Keratinocyte (primary cell): ENCODE measurements at regions not wholly inside any gene's neighbourhood (a gene's known extent, or its start where the extent isn't known, plus 50 kb on each side); places are given as distances from the start of the nearest gene placed in this dataset.
"Not testable (repeated sequence)": the region's sequence is repeated elsewhere in the genome, so short reads cannot be mapped to it uniquely, and the experiment has no call there.

ENCODE experiments used
- DNase-seq: peaks from one replicate; pipeline ENCODE4 v3.0.0-alpha.2; 2011; ENCODE audit warnings: low read depth, missing footprints, low spot score
- FAIRE-seq: peaks from 2 replicates; lab custom pipeline; 2011; peaks lifted over from hg19 to GRCh38; lab: Jason Lieb, UNC
- H2AFZ ChIP-seq: 2 replicates; pipeline ENCODE4 v1.6.0; 2012; ENCODE audit warnings: low read length, control low read depth, inconsistent platforms; ENCODE audit not compliant: control insufficient read depth
- H3K27ac ChIP-seq: 2 replicates; pipeline ENCODE4 v1.5.1; 2011; ENCODE audit warnings: low read length; ENCODE audit not compliant: control insufficient read depth, insufficient read depth
- H3K27me3 ChIP-seq: 3 replicates; pipeline ENCODE4 v1.6.0; 2011; ENCODE audit warnings: low read length; ENCODE audit not compliant: control insufficient read depth, insufficient read depth; ENCODE audit errors: extremely low read depth
- H3K36me3 ChIP-seq, 2 experiments: 2 replicates in 1 of 2; 3 replicates in 1 of 2; pipeline ENCODE4 v1.5.1; 2011; ENCODE audit warnings: low read length in 2 of 2, mild to moderate bottlenecking in 1 of 2; ENCODE audit not compliant: control insufficient read depth in 2 of 2, insufficient read depth in 2 of 2; ENCODE audit errors: extremely low read depth in 1 of 2
- H3K4me1 ChIP-seq: 3 replicates; pipeline ENCODE4 v1.5.1; 2011; ENCODE audit warnings: low read length; ENCODE audit not compliant: control insufficient read depth, insufficient read depth; ENCODE audit errors: extremely low read depth
- H3K4me2 ChIP-seq: 3 replicates; pipeline ENCODE4 v1.6.0; 2011; ENCODE audit warnings: low read depth, low read length; ENCODE audit not compliant: control insufficient read depth, insufficient read depth; ENCODE audit errors: extremely low read depth
- H3K4me3 ChIP-seq, 3 experiments: fragments of 200-600 bp in 1 of 3; sonication (generic) in 1 of 3; 2 replicates in 2 of 3; 3 replicates in 1 of 3; pipeline ENCODE4 v1.5.1; 2011 to 2016; ENCODE audit warnings: low read length in 3 of 3, mild to moderate bottlenecking in 3 of 3, control low read depth in 2 of 3, inconsistent platforms in 1 of 3, low read depth in 1 of 3, mixed read lengths in 1 of 3, mixed run types in 1 of 3, moderate library complexity in 1 of 3; ENCODE audit not compliant: control insufficient read depth in 2 of 3, insufficient read depth in 2 of 3; ENCODE audit errors: extremely low read depth in 1 of 3
- H3K79me2 ChIP-seq: 2 replicates; pipeline ENCODE4 v1.6.0; 2012; ENCODE audit warnings: low read length; ENCODE audit not compliant: control insufficient read depth, insufficient read depth
- H3K9ac ChIP-seq: 3 replicates; pipeline ENCODE4 v1.6.0; 2011; ENCODE audit warnings: low read length; ENCODE audit not compliant: control insufficient read depth, insufficient read depth; ENCODE audit errors: extremely low read depth
- H3K9me1 ChIP-seq: 3 replicates; pipeline ENCODE4 v1.6.0; 2011; ENCODE audit warnings: low read length; ENCODE audit not compliant: control insufficient read depth, insufficient read depth; ENCODE audit errors: extremely low read depth
- H3K9me3 ChIP-seq: 2 replicates; pipeline ENCODE4 v1.5.1; 2012; ENCODE audit warnings: low read depth, low read length; ENCODE audit not compliant: control insufficient read depth
- H4K20me1 ChIP-seq: 3 replicates; pipeline ENCODE4 v1.6.0; 2011; ENCODE audit warnings: low read length; ENCODE audit not compliant: control insufficient read depth, insufficient read depth; ENCODE audit errors: extremely low read depth
- dilution Hi-C: fragments of 300-500 bp; cut with MboI; formaldehyde crosslinking; loops from one replicate; pipeline ENCODE4 v1.7.0; 2020; ENCODE audit warnings: low sequenced_read_pairs; ENCODE audit not compliant: extremely low pct_ligation_motif_present

DNA sequence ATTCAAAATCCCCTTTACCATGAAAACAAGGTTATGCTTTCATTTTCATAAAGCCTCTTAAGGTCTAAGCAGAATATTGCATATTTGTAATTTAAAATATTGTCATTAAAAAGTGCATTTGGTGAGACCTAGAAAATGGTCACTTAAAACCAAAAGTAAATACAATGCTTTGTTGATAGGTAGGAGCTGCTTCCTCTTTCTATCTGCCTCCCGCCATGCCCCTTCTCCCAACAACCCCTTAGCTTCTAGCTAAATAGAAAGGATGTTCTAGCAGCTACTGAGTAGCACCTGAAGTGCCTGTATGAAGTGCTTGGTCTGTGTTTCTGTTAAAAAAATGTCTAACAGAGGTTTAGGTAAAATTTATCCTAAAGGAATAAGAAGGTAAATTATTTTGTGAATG, 128.8 kb downstream of the SPATA31A1 start:
- H2AFZ ChIP-seq, H3K27ac ChIP-seq, DNase-seq, H3K79me2 ChIP-seq, H3K9me1 ChIP-seq, H3K27me3 ChIP-seq, H3K36me3 ChIP-seq, dilution Hi-C loops, H3K9ac ChIP-seq, H4K20me1 ChIP-seq, FAIRE-seq, H3K4me2 ChIP-seq, H3K4me3 ChIP-seq, H3K4me1 ChIP-seq, H3K9me3 ChIP-seq: not testable (repeated sequence)

DNA sequence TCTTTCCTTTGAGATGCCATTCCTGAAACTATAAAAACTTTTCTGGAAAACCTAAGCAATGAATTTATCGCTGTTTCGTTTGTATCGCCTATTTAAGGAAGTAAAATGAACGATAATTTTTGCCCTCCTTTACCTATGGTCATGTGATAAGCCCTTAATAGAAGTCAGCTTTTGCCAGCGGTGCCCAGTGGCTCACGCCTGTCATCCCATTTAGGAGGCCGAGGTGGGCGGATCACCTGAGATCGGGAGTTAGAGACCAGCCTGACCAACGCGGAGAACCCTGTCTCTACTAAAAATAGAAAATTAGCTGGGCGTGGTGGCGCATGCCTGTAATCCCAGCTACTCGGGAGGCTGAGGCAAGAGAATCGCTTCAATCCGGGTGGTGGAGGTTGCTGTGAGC, 132.0 kb downstream of the SPATA31A1 start:
- H3K9me1 ChIP-seq, H3K9ac ChIP-seq, FAIRE-seq, H3K4me2 ChIP-seq, H2AFZ ChIP-seq, H3K4me1 ChIP-seq, H3K79me2 ChIP-seq, H3K4me3 ChIP-seq, H3K36me3 ChIP-seq, H3K27me3 ChIP-seq, dilution Hi-C loops, DNase-seq, H3K9me3 ChIP-seq, H3K27ac ChIP-seq, H4K20me1 ChIP-seq: not testable (repeated sequence)

DNA sequence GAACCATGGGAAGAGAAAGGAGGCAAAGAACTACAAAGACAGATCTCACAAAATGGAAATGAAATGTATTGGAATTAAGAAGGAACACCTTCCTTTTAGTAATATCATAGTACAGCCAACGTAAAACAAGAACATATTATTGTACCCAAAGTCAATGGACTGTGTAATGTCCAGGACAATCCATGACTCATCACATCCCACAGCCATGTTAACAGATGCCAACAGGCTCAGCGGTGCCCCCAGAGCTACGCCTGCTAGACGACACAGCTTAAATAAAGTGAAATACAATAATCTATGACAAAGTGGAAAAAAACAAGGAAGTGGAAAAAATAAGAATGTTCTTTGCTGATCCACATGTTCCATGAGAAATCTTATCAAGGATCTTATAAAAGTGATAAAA, 140.8 kb downstream of the SPATA31A1 start:
- H3K9me1 ChIP-seq, H3K4me1 ChIP-seq, H3K9ac ChIP-seq, H3K27me3 ChIP-seq, H3K4me3 ChIP-seq, H3K9me3 ChIP-seq, H3K4me2 ChIP-seq, H4K20me1 ChIP-seq, dilution Hi-C loops, H2AFZ ChIP-seq, DNase-seq, H3K79me2 ChIP-seq, FAIRE-seq, H3K36me3 ChIP-seq, H3K27ac ChIP-seq: not testable (repeated sequence)

DNA sequence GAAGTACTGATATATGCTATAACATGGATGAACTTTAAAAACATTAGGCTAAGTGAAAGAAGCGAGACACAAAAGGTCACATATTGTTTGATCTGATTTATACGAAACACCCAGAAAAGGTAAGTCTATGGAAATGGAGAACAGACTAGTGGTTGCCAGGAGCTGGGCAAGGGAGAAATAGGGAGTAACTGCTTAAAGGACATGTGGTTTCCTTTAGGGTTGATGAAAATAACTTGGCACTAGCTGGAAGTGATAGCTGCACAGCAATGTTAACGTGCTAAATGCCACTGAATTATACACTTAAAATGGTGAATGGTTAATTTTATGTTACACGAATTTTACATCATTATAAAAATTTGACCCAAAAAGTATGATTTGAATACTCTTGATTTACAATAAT, 147.7 kb downstream of the SPATA31A1 start:
- H2AFZ ChIP-seq, H3K9me3 ChIP-seq, H3K36me3 ChIP-seq, H4K20me1 ChIP-seq, H3K79me2 ChIP-seq, H3K4me1 ChIP-seq, dilution Hi-C loops, FAIRE-seq, H3K9me1 ChIP-seq, H3K9ac ChIP-seq, H3K27ac ChIP-seq, H3K27me3 ChIP-seq, DNase-seq, H3K4me2 ChIP-seq, H3K4me3 ChIP-seq: not testable (repeated sequence)

DNA sequence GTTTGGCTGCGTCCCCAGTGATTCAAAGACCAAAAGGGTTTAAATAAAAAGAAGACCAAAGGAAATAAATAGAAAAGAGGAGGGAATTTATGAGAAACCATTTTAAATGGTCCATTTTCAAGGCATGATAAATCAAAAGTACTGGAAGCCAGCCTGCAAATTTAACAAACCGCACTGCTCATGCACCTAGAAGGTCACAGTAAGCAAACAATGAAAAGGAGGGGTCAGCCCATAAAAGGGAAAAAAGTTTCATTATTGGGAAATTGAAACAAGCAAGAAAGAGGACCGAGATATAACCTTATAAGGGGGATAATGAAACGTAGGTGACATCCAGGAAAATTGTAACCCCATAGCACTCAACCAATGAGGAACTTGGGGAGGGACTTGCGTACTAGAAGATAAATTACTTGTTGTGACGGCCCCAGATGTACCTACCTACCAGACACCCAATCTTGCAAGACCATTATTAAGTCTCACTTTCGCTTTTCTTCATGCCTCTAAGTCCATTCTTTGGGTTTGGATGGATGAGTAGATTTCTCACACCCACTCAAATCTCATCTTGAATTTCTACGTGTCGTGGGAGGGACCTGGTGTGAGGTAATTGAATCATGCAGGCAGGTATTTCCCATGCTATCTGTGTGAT, 172.0 kb downstream of the SPATA31A1 start:
- H3K9me1 ChIP-seq, H4K20me1 ChIP-seq, H3K9ac ChIP-seq, H3K4me3 ChIP-seq, H3K4me2 ChIP-seq, H3K4me1 ChIP-seq, H3K36me3 ChIP-seq, H3K27ac ChIP-seq, H3K79me2 ChIP-seq, H2AFZ ChIP-seq, DNase-seq, dilution Hi-C loops, H3K27me3 ChIP-seq, FAIRE-seq, H3K9me3 ChIP-seq: not testable (repeated sequence)
